ENCODE measurements at regions not wholly inside any gene's neighbourhood (a gene's known extent, or its start where the extent isn't known, plus 50 kb on each side); places are given as distances from the start of the nearest gene placed in this dataset.

GRCh38 chr3:3365716-3366115 is 186.2 kb upstream of the CRBN start:
- no peak overlapping the region for H3K4me3 ChIP-seq (ENCODE audit: low read depth, low read length, poor library complexity, severe bottlenecking)
- no peaks in the 10 kb centered on the region for H3K4me1 ChIP-seq (ENCODE audit: insufficient read depth, low read length, poor library complexity, severe bottlenecking)
- TF ChIP-seq CTCF (conservative IDR thresholded peaks at IDR 0.05; ENCODE audit: low read depth, low read length) (no peak), EZH2 (IDR thresholded peaks at IDR 0.05; ENCODE audit: borderline replicate concordance, low read depth, low read length, poor library complexity, severe bottlenecking) (no peak)
- no peak for DNase-seq (ENCODE audit: low spot score)
- ChIA-PET POLR2A (ENCODE audit: low non-redundant PET) (no interaction called here), CTCF (no interaction called here)
- H3K27ac ChIP-seq (ENCODE audit: low read depth, low read length, poor library complexity, severe bottlenecking) = no peak overlapping the region
- intact Hi-C loops (cut with micrococcal nuclease; ENCODE audit: unreplicated experiment) = no loop called here
- no peaks in the 10 kb centered on the region for H3K27me3 ChIP-seq (replicated peaks; ENCODE audit: insufficient read depth, low read depth, low read length, poor library complexity)
- BruUV-seq (replicated peaks) = no TSS peak
- no peaks in the 10 kb centered on the region for H3K36me3 ChIP-seq (ENCODE audit: insufficient read depth, low read length, poor library complexity, severe bottlenecking)
- peaks cover 2% of the 10 kb centered on the region for H3K9me3 ChIP-seq (ENCODE audit: low read depth, low read length, poor library complexity, severe bottlenecking)

DNA sequence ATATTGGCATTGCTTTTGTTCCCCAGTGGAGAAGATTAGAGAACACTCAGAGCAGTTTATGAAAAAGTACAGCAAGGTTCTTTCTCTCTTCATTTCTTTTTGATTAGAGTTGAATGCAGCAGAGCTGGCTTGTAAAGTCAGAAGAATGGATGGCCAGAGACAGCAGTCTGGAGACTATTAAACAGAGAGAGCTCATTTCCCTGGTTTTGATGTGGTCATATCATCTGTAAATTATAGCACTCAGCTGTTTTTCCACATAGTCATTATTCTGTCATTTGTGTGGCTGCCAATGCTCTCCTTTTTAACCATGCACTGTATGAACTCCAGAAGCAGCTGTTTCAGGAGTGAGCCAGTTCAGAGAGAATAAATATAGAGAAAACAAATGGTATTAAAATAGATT is 177.4 kb upstream of the CRBN start:
- intact Hi-C loops (cut with micrococcal nuclease; ENCODE audit: unreplicated experiment) = no loop called here
- ChIA-PET CTCF (no interaction called here), POLR2A (ENCODE audit: low non-redundant PET) (no interaction called here)
- no peak overlapping the region for H3K4me3 ChIP-seq (ENCODE audit: low read depth, low read length, poor library complexity, severe bottlenecking)
- BruUV-seq (replicated peaks) = no TSS peak
- H3K27me3 ChIP-seq (replicated peaks; ENCODE audit: insufficient read depth, low read depth, low read length, poor library complexity) = no peaks in the 10 kb centered on the region
- H3K27ac ChIP-seq (ENCODE audit: low read depth, low read length, poor library complexity, severe bottlenecking) = no peak overlapping the region
- peaks cover 16% of the 10 kb centered on the region for H3K9me3 ChIP-seq (ENCODE audit: low read depth, low read length, poor library complexity, severe bottlenecking)
- DNase-seq (ENCODE audit: low spot score) = no peak
- no peaks in the 10 kb centered on the region for H3K4me1 ChIP-seq (ENCODE audit: insufficient read depth, low read length, poor library complexity, severe bottlenecking)
- no peaks in the 10 kb centered on the region for H3K36me3 ChIP-seq (ENCODE audit: insufficient read depth, low read length, poor library complexity, severe bottlenecking)
- TF ChIP-seq EZH2 (IDR thresholded peaks at IDR 0.05; ENCODE audit: borderline replicate concordance, low read depth, low read length, poor library complexity, severe bottlenecking) (no peak), CTCF (conservative IDR thresholded peaks at IDR 0.05; ENCODE audit: low read depth, low read length) (no peak)

DNA sequence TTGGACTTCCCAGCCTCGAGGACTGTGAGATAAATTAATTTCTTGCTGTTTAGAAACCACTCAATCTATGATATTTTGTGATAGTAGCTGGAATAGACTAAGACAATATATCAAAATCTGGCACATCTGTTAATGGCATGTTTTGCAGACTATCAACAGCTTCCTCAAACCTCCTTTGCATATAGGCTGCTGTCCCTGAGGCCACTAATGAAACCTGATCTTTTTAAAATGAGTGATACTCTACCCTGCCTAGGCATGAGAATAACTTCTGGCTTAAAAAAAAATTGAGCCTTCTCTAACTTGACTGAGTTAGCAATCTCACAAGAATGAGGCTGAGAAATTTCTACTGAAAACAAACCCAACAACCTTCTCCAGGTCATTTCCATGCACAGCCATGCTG is 176.0 kb upstream of the CRBN start:
- POLR2A ChIA-PET (ENCODE audit: low non-redundant PET) = no interaction called here
- H3K27me3 ChIP-seq (replicated peaks; ENCODE audit: insufficient read depth, low read depth, low read length, poor library complexity) = no peaks in the 10 kb centered on the region
- intact Hi-C loops (cut with micrococcal nuclease; ENCODE audit: unreplicated experiment) = no loop called here
- CTCF ChIA-PET = no interaction called here
- TF ChIP-seq CTCF (conservative IDR thresholded peaks at IDR 0.05; ENCODE audit: low read depth, low read length) (no peak), EZH2 (IDR thresholded peaks at IDR 0.05; ENCODE audit: borderline replicate concordance, low read depth, low read length, poor library complexity, severe bottlenecking) (no peak)
- H3K36me3 ChIP-seq (ENCODE audit: insufficient read depth, low read length, poor library complexity, severe bottlenecking) = no peaks in the 10 kb centered on the region
- no peaks in the 10 kb centered on the region for H3K4me1 ChIP-seq (ENCODE audit: insufficient read depth, low read length, poor library complexity, severe bottlenecking)
- H3K4me3 ChIP-seq (ENCODE audit: low read depth, low read length, poor library complexity, severe bottlenecking) = no peak overlapping the region
- peaks cover 11% of the 10 kb centered on the region for H3K9me3 ChIP-seq (ENCODE audit: low read depth, low read length, poor library complexity, severe bottlenecking)
- DNase-seq (ENCODE audit: low spot score) = no peak
- H3K27ac ChIP-seq (ENCODE audit: low read depth, low read length, poor library complexity, severe bottlenecking) = no peak overlapping the region
- BruUV-seq (replicated peaks) = no TSS peak

Measured in A673 (cell line).